ENCODE measurements at regions not wholly inside any gene's neighbourhood (a gene's known extent, or its start where the extent isn't known, plus 50 kb on each side); places are given as distances from the start of the nearest gene placed in this dataset.

DNA sequence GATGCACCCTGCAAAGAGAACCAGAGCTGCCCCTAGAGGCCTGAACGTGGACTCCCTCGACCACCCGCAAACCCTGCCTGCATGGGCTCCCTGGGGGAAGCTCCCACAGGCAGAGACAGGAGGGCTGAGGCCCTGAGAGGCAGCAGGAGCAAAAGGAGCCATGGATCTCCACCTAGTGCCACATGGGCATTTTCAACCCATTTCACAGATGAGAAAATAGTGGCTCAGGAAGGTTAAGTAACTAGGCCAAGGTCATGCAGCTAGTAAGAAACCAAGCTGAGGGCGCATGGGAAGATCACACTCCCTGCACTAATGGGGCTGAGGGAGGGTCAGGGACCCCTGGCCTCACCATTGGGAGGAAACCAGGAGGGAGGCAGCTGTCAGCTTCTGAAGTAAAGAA is 271.7 kb upstream of the RAB6C start:
- Histone ChIP-seq H2AFZ (ENCODE audit: low read depth) (no peak overlapping the region), H3K27me3 (ENCODE audit: insufficient read depth, low read depth) (no peaks in the 10 kb centered on the region; the same call in 1 of the 2 replicates), H3K9ac (no peak overlapping the region), H3K36me3 (ENCODE audit: insufficient read depth) (no peaks in the 10 kb centered on the region), H3K27ac (no peak overlapping the region), H4K20me1 (ENCODE audit: insufficient read depth) (no peaks in the 10 kb centered on the region), H3K79me2 (ENCODE audit: insufficient read depth, low read depth) (no peaks in the 10 kb centered on the region), H3K4me1 (ENCODE audit: low read depth, poor library complexity, severe bottlenecking) (no peaks in the 10 kb centered on the region), H3K4me2 (no peak overlapping the region), H3K4me3 (IDR thresholded peaks at IDR 0.05; ENCODE audit: insufficient read depth, low read depth, low read length) (no peak overlapping the region)
- TF ChIP-seq, protein P1, sequence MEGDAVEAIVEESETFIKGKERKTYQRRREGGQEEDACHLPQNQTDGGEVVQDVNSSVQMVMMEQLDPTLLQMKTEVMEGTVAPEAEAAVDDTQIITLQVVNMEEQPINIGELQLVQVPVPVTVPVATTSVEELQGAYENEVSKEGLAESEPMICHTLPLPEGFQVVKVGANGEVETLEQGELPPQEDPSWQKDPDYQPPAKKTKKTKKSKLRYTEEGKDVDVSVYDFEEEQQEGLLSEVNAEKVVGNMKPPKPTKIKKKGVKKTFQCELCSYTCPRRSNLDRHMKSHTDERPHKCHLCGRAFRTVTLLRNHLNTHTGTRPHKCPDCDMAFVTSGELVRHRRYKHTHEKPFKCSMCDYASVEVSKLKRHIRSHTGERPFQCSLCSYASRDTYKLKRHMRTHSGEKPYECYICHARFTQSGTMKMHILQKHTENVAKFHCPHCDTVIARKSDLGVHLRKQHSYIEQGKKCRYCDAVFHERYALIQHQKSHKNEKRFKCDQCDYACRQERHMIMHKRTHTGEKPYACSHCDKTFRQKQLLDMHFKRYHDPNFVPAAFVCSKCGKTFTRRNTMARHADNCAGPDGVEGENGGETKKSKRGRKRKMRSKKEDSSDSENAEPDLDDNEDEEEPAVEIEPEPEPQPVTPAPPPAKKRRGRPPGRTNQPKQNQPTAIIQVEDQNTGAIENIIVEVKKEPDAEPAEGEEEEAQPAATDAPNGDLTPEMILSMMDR (conservative IDR thresholded peaks at IDR 0.05; ENCODE audit: low read depth, low read length): no peak

DNA sequence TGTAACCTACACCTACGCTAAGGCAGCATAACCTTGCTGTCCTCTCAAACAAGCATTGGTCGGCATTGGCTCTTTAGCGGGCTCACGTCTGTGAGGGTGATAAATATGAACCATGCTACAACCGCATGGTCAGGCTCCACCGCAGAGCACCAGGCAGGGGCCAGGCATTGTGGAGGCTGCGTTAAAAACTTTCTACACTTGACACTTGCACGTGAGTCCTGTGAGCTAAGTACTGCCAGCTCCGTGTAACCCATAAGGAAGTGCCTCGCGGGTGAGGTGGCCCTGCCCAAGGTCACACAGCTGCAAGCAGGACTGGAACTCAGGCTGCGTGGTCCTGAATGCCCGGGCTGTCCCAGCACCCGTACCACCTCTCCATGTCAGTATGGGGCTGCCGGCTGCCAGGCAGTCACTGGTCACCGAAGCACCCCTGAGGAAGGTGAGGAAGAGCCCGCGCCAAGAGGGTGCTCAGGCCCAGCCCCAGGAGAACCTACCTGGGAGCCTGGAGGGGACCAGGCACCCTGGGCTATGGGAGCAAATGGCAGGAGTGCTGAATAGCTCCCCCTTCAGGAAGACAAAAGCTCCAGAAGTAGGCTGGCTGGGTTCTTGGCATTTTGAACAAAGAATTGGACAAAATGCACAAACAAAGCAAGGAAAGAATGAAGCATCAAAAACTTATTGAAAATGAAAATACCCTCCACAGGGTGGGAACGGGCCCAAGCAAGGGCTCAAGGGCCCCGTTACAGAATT is 271.1 kb upstream of the RAB6C start:
- TF ChIP-seq, protein P1 (conservative IDR thresholded peaks at IDR 0.05; ENCODE audit: low read depth, low read length): no peak
- H3K79me2 ChIP-seq (ENCODE audit: insufficient read depth, low read depth): no peaks in the 10 kb centered on the region
- no peak overlapping the region for H3K4me3 ChIP-seq (IDR thresholded peaks at IDR 0.05; ENCODE audit: insufficient read depth, low read depth, low read length)
- no peaks in the 10 kb centered on the region for H4K20me1 ChIP-seq (ENCODE audit: insufficient read depth)
- H3K27ac ChIP-seq: no peak overlapping the region
- no peaks in the 10 kb centered on the region for H3K36me3 ChIP-seq (ENCODE audit: insufficient read depth)
- H3K4me1 ChIP-seq (ENCODE audit: low read depth, poor library complexity, severe bottlenecking): no peaks in the 10 kb centered on the region
- no peak overlapping the region for H3K9ac ChIP-seq
- H3K4me2 ChIP-seq: no peak overlapping the region
- no peak overlapping the region for H2AFZ ChIP-seq (ENCODE audit: low read depth)
- no peaks in the 10 kb centered on the region; the same call in 1 of the 2 replicates for H3K27me3 ChIP-seq (ENCODE audit: insufficient read depth, low read depth)

DNA sequence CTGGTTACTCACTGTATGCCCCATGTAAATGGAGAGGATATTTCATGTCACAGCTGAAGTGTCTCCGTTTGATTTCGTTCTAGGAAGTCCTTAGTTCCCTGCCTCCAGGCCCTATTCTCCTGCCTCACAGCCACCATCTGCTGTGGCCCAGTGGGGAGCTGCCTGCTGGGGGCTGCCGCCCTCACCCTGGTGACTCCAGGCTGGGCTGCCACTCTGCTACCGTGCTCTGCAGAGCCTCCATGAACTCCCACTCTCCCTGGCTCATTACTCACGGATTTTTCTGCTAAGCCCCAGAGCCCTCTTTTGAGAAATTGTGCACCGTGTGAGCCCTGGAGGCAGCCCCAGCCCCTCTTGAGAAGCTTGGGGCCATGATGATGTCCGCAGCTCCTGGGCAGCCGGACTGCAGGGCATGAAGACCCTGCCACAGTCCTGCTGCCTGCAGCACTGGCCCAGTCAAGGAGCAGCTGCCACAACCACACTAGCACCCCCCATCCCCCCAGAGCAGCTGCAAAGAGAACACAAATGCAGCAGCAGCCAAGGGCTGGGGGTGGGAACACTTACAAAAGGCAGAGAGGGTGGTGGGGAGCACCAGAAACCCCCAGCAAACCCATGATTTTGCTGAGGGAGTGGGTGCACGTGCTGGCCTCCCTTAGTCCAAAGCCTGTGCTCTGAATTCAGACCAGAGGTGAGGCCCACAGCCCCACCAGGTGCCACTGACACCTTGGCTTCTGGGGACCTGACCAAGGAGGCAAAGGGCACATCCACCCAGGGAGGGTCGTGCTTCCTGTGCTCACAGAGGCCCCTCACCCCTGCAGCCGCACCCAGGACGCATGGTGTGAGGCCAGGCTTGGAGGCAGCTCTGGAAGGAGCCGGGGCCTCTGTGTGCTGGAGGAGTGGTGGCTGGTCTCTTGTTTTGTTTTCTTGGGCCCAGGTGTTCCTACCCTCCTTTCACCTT is 270.2 kb upstream of the RAB6C start:
- Histone ChIP-seq H3K27me3 (ENCODE audit: insufficient read depth, low read depth) (no peaks in the 10 kb centered on the region), H3K9ac (no peak overlapping the region), H3K4me1 (ENCODE audit: low read depth, poor library complexity, severe bottlenecking) (no peaks in the 10 kb centered on the region), H3K27ac (no peak overlapping the region), H2AFZ (ENCODE audit: low read depth) (no peak overlapping the region), H3K79me2 (ENCODE audit: insufficient read depth, low read depth) (no peaks in the 10 kb centered on the region), H3K4me2 (no peak overlapping the region), H3K36me3 (ENCODE audit: insufficient read depth) (no peaks in the 10 kb centered on the region), H3K4me3 (IDR thresholded peaks at IDR 0.05; ENCODE audit: insufficient read depth, low read depth, low read length) (no peak overlapping the region), H4K20me1 (ENCODE audit: insufficient read depth) (no peaks in the 10 kb centered on the region)
- TF ChIP-seq, protein P1 (conservative IDR thresholded peaks at IDR 0.05; ENCODE audit: low read depth, low read length): no peak

DNA sequence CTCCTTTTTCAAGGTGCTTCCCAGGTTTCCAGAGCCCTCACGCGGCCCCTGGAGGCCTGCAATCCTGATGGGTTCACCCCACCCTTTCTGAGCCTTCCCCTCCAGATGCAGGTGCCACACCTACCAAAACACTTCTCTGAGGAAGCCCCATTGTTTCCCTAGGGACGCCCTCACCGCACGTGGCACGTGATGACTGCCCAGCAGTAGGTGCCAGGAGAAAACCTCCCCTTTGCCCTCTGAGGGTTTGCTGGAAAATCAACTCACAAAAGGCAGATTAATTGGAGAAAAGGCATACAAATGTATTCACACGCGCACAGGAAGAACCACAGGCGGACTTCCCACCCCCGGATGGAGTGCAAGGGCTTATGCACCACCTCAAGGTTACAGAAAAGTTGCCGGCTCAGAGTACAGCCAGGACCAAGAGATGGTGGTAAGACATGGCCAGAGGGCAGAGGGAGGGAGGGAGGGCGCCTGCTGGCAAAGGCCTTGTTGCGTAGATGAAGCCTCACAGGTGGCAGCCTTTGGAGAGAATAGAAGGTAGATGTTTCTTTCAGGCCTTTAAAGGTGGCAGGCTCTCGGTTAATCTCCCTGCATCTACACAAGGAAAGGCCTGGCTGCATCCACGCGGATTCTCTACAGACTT is 269.4 kb upstream of the RAB6C start:
- H4K20me1 ChIP-seq (ENCODE audit: insufficient read depth): no peaks in the 10 kb centered on the region
- no peaks in the 10 kb centered on the region for H3K36me3 ChIP-seq (ENCODE audit: insufficient read depth)
- no peak overlapping the region for H3K4me2 ChIP-seq
- H3K4me3 ChIP-seq (IDR thresholded peaks at IDR 0.05; ENCODE audit: insufficient read depth, low read depth, low read length): no peak overlapping the region
- no peak overlapping the region for H3K9ac ChIP-seq
- TF ChIP-seq, protein P1 (conservative IDR thresholded peaks at IDR 0.05; ENCODE audit: low read depth, low read length): no peak
- no peak overlapping the region for H3K27ac ChIP-seq
- no peaks in the 10 kb centered on the region for H3K27me3 ChIP-seq (ENCODE audit: insufficient read depth, low read depth)
- no peak overlapping the region for H2AFZ ChIP-seq (ENCODE audit: low read depth)
- H3K4me1 ChIP-seq (ENCODE audit: low read depth, poor library complexity, severe bottlenecking): no peaks in the 10 kb centered on the region
- no peaks in the 10 kb centered on the region for H3K79me2 ChIP-seq (ENCODE audit: insufficient read depth, low read depth)

All from KMS-11 (cell line).